ENCODE measurements at regions not wholly inside any gene's neighbourhood (a gene's known extent, or its start where the extent isn't known, plus 50 kb on each side); places are given as distances from the start of the nearest gene placed in this dataset.

DNA sequence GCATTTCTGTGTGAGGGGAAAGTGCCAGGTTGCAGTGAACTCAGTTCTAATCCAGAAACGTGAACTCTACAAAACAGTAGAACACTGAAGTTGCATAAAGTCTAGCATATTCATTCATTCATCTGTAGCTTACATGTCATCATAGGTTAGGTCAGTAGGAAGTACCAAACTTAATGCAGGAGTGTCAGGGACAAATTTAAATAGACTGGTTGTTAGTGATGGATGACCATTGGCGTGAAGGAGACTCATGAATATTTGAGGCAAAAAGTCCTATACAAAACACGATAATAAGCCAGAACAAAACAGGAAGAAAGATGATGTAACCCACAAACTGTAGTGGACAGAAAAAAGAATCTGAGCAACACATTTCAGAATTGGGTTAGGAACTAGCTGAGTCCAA lies 592.8 kb upstream of the PCDH10 start:
- CTCF ChIA-PET = no interaction called here
- TF ChIP-seq EZH2 (IDR thresholded peaks at IDR 0.05; ENCODE audit: low read length, unreplicated experiment) = no peak
- TF ChIP-seq EZH2phosphoT487 (IDR thresholded peaks at IDR 0.05; ENCODE audit: borderline replicate concordance, low read length) = no peak
- TF ChIP-seq, protein P1, sequence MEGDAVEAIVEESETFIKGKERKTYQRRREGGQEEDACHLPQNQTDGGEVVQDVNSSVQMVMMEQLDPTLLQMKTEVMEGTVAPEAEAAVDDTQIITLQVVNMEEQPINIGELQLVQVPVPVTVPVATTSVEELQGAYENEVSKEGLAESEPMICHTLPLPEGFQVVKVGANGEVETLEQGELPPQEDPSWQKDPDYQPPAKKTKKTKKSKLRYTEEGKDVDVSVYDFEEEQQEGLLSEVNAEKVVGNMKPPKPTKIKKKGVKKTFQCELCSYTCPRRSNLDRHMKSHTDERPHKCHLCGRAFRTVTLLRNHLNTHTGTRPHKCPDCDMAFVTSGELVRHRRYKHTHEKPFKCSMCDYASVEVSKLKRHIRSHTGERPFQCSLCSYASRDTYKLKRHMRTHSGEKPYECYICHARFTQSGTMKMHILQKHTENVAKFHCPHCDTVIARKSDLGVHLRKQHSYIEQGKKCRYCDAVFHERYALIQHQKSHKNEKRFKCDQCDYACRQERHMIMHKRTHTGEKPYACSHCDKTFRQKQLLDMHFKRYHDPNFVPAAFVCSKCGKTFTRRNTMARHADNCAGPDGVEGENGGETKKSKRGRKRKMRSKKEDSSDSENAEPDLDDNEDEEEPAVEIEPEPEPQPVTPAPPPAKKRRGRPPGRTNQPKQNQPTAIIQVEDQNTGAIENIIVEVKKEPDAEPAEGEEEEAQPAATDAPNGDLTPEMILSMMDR (conservative IDR thresholded peaks at IDR 0.05; ENCODE audit: low read depth, low read length) = no peak
- Histone ChIP-seq H3K79me2 (ENCODE audit: low read length) (no peaks in the 10 kb centered on the region), H3K9me2 (replicated peaks; ENCODE audit: low read length) (no peaks in the 10 kb centered on the region), H3K9ac (ENCODE audit: low read length) (no peak overlapping the region), H2AFZ (ENCODE audit: low read length) (no peak overlapping the region), H3K9me3 (ENCODE audit: low read length) (no peaks in the 10 kb centered on the region), H3K4me2 (ENCODE audit: low read length) (no peak overlapping the region), H3K4me3 (ENCODE audit: low read length) (no peak overlapping the region), H3K27ac (ENCODE audit: low read length) (no peak overlapping the region), H3K27me3 (ENCODE audit: low read length) (no peaks in the 10 kb centered on the region), H3F3A (ENCODE audit: low read length, unreplicated experiment) (no peaks in the 10 kb centered on the region), H3K4me1 (ENCODE audit: insufficient read depth, low read length) (no peaks in the 10 kb centered on the region), H4K20me1 (ENCODE audit: low read length) (no peaks in the 10 kb centered on the region), H3K36me3 (ENCODE audit: low read depth, low read length) (no peaks in the 10 kb centered on the region)
- DNase-seq (no peak), ATAC-seq (no peak)
- no TSS peak for BruUV-seq (replicated peaks)
- POLR2A ChIA-PET (ENCODE audit: unreplicated experiment) = no interaction called here
- intact Hi-C loops (cut with micrococcal nuclease) = no loop called here

DNA sequence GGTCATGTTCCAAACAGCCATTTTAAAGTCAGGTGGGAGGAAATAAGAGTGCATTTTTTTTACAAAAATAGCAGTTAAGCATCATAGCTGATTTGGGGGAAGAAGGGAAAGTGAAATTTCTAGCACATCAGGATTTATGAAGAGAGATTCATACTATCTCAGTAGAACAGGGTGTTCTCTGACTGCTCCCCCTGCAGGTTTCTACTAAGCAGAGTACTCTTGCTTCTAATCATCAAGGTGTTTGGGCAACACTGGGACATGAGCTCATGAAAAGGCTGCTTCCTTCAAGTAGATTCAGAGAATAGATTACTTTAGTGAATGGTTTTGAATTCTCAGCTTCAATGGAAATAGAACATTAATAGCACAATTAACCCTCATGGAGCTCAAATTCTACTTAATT lies 591.4 kb upstream of the PCDH10 start:
- no peak for TF ChIP-seq EZH2 (IDR thresholded peaks at IDR 0.05; ENCODE audit: low read length, unreplicated experiment)
- TF ChIP-seq, protein P1 (conservative IDR thresholded peaks at IDR 0.05; ENCODE audit: low read depth, low read length) = no peak; the same call in 1 of the 2 replicates
- TF ChIP-seq EZH2phosphoT487 (IDR thresholded peaks at IDR 0.05; ENCODE audit: borderline replicate concordance, low read length) = no peak
- no peaks in the 10 kb centered on the region for H3K9me2 ChIP-seq (replicated peaks; ENCODE audit: low read length)
- H3K79me2 ChIP-seq (ENCODE audit: low read length) = no peaks in the 10 kb centered on the region
- no peaks in the 10 kb centered on the region for H3F3A ChIP-seq (ENCODE audit: low read length, unreplicated experiment)
- H3K27ac ChIP-seq (ENCODE audit: low read length) = no peak overlapping the region
- no peaks in the 10 kb centered on the region for H3K9me3 ChIP-seq (ENCODE audit: low read length)
- peak; percentile 13 for DNase-seq
- H3K4me1 ChIP-seq (ENCODE audit: insufficient read depth, low read length) = no peaks in the 10 kb centered on the region
- H3K36me3 ChIP-seq (ENCODE audit: low read depth, low read length) = no peaks in the 10 kb centered on the region
- intact Hi-C loops (cut with micrococcal nuclease) = no loop called here
- H3K4me3 ChIP-seq (ENCODE audit: low read length) = no peak overlapping the region
- no peaks in the 10 kb centered on the region for H4K20me1 ChIP-seq (ENCODE audit: low read length)
- POLR2A ChIA-PET (ENCODE audit: unreplicated experiment) = interaction anchor here (0.6 kb wide), 1 partner anchor 18 kb away, joined by 4 read pairs; no protein-coding TSS in a partner anchor
- H3K4me2 ChIP-seq (ENCODE audit: low read length) = no peak overlapping the region
- H3K27me3 ChIP-seq (ENCODE audit: low read length) = no peaks in the 10 kb centered on the region
- H3K9ac ChIP-seq (ENCODE audit: low read length) = no peak overlapping the region
- H2AFZ ChIP-seq (ENCODE audit: low read length) = no peak overlapping the region
- no TSS peak for BruUV-seq (replicated peaks)
- 0 out of 2 replicates have a peak, but pooled peaks have one; percentile 37 for ATAC-seq
- CTCF ChIA-PET = interaction anchor here (0.6 kb wide), 1 partner anchor 30 kb away, joined by 3 read pairs; no protein-coding TSS in a partner anchor

DNA sequence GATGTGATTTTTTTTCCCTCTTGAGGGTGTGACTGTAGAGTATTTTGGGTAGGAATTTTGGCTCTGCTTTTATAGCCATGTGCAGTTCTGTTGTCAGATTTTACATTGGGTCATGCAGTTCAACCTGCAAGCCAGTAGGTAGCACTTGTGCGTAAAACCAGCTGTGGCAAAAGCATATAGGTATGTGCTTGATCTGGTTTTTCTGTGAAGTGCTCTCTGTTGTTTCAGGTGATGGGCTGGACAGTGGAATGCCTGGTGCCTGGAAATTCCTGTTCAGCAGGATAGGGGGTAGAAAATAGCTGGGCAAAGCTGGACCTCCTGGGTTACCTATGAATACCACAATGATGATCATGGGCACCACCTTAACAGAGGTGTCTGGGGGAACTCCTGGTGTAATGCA lies 584.2 kb upstream of the PCDH10 start:
- Histone ChIP-seq H3K27me3 (ENCODE audit: low read length) (no peaks in the 10 kb centered on the region), H3K4me3 (ENCODE audit: low read length) (no peak overlapping the region), H3K4me1 (ENCODE audit: insufficient read depth, low read length) (no peaks in the 10 kb centered on the region), H4K20me1 (ENCODE audit: low read length) (no peaks in the 10 kb centered on the region), H3K27ac (ENCODE audit: low read length) (no peak overlapping the region), H3K9ac (ENCODE audit: low read length) (no peak overlapping the region), H3K9me2 (replicated peaks; ENCODE audit: low read length) (no peaks in the 10 kb centered on the region), H3K4me2 (ENCODE audit: low read length) (no peak overlapping the region), H2AFZ (ENCODE audit: low read length) (no peak overlapping the region), H3K36me3 (ENCODE audit: low read depth, low read length) (no peaks in the 10 kb centered on the region), H3F3A (ENCODE audit: low read length, unreplicated experiment) (no peaks in the 10 kb centered on the region), H3K79me2 (ENCODE audit: low read length) (no peaks in the 10 kb centered on the region), H3K9me3 (ENCODE audit: low read length) (no peaks in the 10 kb centered on the region)
- CTCF ChIA-PET = no interaction called here
- POLR2A ChIA-PET (ENCODE audit: unreplicated experiment) = no interaction called here
- ATAC-seq (peak; percentile 51), DNase-seq (peak; percentile 24)
- BruUV-seq (replicated peaks) = no TSS peak
- TF ChIP-seq, protein P1 (conservative IDR thresholded peaks at IDR 0.05; ENCODE audit: low read depth, low read length) = peak; percentile 36
- no peak for TF ChIP-seq EZH2 (IDR thresholded peaks at IDR 0.05; ENCODE audit: low read length, unreplicated experiment)
- intact Hi-C loops (cut with micrococcal nuclease) = loop anchor here (2.0 kb wide), 1 partner anchor 50 kb away; no protein-coding TSS in a partner anchor
